Choroid plexus epithelial cell (primary cell): ENCODE measurements at regions not wholly inside any gene's neighbourhood (a gene's known extent, or its start where the extent isn't known, plus 50 kb on each side); places are given as distances from the start of the nearest gene placed in this dataset.
"Not testable (repeated sequence)": the region's sequence is repeated elsewhere in the genome, so short reads cannot be mapped to it uniquely, and the experiment has no call there.

Experiments
- DNase-seq: peaks from one replicate; pipeline ENCODE4 v3.0.0-alpha.2; 2010; ENCODE audit warnings: low read depth
- H3K4me3 ChIP-seq: 2 replicates; pipeline ENCODE4 v1.5.1; 2011; ENCODE audit warnings: low read depth, mild to moderate bottlenecking, control low read depth, low read length, moderate library complexity
- CTCF ChIP-seq: conservative IDR thresholded peaks from 2 replicates; pipeline ENCODE4 v1.5.1; 2011; ENCODE audit warnings: low read depth, mild to moderate bottlenecking, control low read depth, inconsistent platforms, low read length, moderate library complexity

GRCh38 chr7:25059576-25059975 is 65.5 kb downstream of the CYCS start:
- TF ChIP-seq CTCF: no peak
- DNase-seq: no peak
- H3K4me3 ChIP-seq: no peak overlapping the region

- TF ChIP-seq CTCF: no peak
- no peak for DNase-seq
These were observed 68.7 kb downstream of the CYCS start for GRCh38 chr7:25056368-25056767.

GRCh38 chr7:25055520-25056220 is 69.4 kb downstream of the CYCS start:
- no peak for TF ChIP-seq CTCF
- DNase-seq: no peak
- no peak overlapping the region for H3K4me3 ChIP-seq

More at GRCh38 chr7:25056368-25056767, 68.7 kb downstream of the CYCS start:
- no peak overlapping the region for H3K4me3 ChIP-seq

GRCh38 chr7:25054819-25055519 is 70.1 kb downstream of the CYCS start:
- no peak for TF ChIP-seq CTCF
- H3K4me3 ChIP-seq: no peak overlapping the region
- DNase-seq: no peak

- no peak for DNase-seq
- H3K4me3 ChIP-seq: no peak overlapping the region
- TF ChIP-seq CTCF: no peak
These were observed 70.2 kb upstream of the OSBPL3 start for GRCh38 chr7:25050223-25050622.

GRCh38 chr7:25048444-25048834 is 68.5 kb upstream of the OSBPL3 start:
- TF ChIP-seq CTCF: no peak
- H3K4me3 ChIP-seq: no peak overlapping the region
- DNase-seq: no peak

GRCh38 chr7:25047571-25048443 is 67.8 kb upstream of the OSBPL3 start:
- DNase-seq, H3K4me3 ChIP-seq: not testable (repeated sequence)
